ENCODE measurements at regions not wholly inside any gene's neighbourhood (a gene's known extent, or its start where the extent isn't known, plus 50 kb on each side); places are given as distances from the start of the nearest gene placed in this dataset.

DNA sequence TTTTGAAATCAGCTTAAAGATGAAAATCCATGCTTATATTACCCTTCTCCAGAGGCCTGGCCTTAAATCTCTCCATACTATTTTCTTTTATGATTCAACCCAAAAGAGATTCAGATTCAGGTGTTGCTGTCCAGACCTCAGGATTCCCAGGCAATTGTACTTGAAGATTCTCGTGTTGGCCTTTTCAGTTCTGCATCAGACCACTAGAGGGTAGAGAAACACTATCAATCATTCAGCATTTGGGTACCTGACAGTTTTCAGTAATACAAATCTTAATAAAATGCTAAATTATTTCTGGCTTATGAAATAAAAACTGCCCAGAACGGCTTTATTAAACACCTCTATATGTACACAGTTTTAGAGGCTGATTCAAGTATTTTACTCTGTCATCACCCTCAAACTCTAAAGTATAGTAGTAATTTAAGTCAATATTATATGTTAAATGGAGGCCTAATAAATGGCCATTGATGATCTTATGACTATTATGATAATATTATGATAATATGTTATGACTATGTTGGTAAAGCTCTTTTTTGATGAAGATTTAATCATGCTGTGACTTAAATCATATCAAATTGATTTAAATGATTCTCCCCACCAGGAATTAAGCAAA lies 301.1 kb downstream of the DUSP6 start:
- no peaks in the 10 kb centered on the region for H3K4me1 ChIP-seq
- ATAC-seq: peak; percentile 62
- H3K36me3 ChIP-seq: no peaks in the 10 kb centered on the region
- no peak overlapping the region for H3K4me3 ChIP-seq
- TF ChIP-seq POLR2AphosphoS5 (IDR thresholded peaks at IDR 0.05): no peak
- TF ChIP-seq, protein P1, sequence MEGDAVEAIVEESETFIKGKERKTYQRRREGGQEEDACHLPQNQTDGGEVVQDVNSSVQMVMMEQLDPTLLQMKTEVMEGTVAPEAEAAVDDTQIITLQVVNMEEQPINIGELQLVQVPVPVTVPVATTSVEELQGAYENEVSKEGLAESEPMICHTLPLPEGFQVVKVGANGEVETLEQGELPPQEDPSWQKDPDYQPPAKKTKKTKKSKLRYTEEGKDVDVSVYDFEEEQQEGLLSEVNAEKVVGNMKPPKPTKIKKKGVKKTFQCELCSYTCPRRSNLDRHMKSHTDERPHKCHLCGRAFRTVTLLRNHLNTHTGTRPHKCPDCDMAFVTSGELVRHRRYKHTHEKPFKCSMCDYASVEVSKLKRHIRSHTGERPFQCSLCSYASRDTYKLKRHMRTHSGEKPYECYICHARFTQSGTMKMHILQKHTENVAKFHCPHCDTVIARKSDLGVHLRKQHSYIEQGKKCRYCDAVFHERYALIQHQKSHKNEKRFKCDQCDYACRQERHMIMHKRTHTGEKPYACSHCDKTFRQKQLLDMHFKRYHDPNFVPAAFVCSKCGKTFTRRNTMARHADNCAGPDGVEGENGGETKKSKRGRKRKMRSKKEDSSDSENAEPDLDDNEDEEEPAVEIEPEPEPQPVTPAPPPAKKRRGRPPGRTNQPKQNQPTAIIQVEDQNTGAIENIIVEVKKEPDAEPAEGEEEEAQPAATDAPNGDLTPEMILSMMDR (IDR thresholded peaks at IDR 0.05): peak; percentile 88 to 98 (median 96)
- WGBS, 2 donors (ENCODE audit: low coverage in 1 of 2): 0% methylated on average over 1 to 2 of the region's 2 CpGs
- H3K27me3 ChIP-seq: no peaks in the 10 kb centered on the region
- no peaks in the 10 kb centered on the region for H3K9me3 ChIP-seq
- H3K27ac ChIP-seq: no peak overlapping the region

DNA sequence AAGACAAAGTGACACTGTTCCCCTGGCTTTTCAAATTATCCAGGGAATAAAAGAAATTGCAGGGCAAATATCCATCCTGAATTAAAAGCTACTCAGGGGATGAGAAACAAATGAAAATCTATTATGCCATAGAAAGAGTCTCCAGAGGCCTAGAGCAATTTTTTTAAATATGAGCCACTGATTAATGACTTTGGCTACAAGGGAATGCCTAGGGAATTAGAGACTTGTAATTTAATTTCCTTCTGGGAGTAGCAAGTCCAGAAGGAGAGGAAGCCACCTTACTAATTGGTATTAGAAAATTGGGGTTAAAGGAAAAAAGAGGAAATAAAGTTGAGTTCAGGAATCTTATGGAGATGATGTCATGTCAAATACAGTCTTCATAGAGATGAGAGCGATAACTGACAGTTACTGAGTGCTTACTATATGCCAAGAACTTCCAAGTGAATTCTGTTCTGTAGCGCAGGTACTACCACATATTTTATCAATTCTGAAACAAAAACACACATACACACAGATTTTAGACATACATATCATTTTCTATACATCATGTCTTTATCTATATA lies 304.4 kb downstream of the DUSP6 start:
- Histone ChIP-seq H3K9me3 (no peaks in the 10 kb centered on the region), H3K27ac (no peak overlapping the region), H3K4me3 (no peak overlapping the region), H3K36me3 (no peaks in the 10 kb centered on the region), H3K4me1 (no peaks in the 10 kb centered on the region), H3K27me3 (no peaks in the 10 kb centered on the region)
- no peak for TF ChIP-seq POLR2A (IDR thresholded peaks at IDR 0.05)
- TF ChIP-seq, protein P1 (IDR thresholded peaks at IDR 0.05): no peak
- TF ChIP-seq POLR2AphosphoS5 (IDR thresholded peaks at IDR 0.05): no peak
- no peak for TF ChIP-seq EP300 (IDR thresholded peaks at IDR 0.05)
- ATAC-seq: no peak
- WGBS, 2 donors (ENCODE audit: low coverage in 1 of 2): 92 to 100% methylated on average over 2 of the region's 2 CpGs

DNA sequence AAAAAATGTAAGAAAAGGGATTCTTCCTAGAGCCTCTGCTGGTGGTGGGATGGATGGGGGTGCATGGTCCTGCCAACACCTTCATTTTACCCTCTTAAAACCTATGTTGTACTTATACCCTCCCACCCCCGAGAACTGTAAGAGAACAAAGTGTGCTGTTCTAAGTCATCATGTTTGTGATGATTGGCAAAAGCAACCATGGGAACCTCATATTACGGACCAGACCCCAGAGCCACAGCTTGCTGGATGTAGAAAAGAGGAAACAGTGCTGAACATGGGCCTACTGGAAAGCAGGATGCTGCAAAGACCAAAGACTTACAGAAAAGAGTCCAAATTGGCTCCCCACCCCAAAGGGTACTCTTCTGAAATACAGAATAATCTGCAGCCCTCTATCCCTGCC lies 311.2 kb downstream of the DUSP6 start:
- Histone ChIP-seq H3K4me1 (no peaks in the 10 kb centered on the region), H3K27ac (no peak overlapping the region), H3K9me3 (no peaks in the 10 kb centered on the region), H3K27me3 (no peaks in the 10 kb centered on the region), H3K36me3 (no peaks in the 10 kb centered on the region), H3K4me3 (no peak overlapping the region)
- no peak for ATAC-seq
- no peak for TF ChIP-seq POLR2AphosphoS5 (IDR thresholded peaks at IDR 0.05)
- TF ChIP-seq POLR2A (IDR thresholded peaks at IDR 0.05): no peak
- TF ChIP-seq, protein P1 (IDR thresholded peaks at IDR 0.05): no peak
- no peak for TF ChIP-seq EP300 (IDR thresholded peaks at IDR 0.05)
- whole genome bisulfite sequencing, 2 donors (ENCODE audit: low coverage in 1 of 2): 93 to 100% methylated on average over 2 of the region's 2 CpGs

GRCh38 chr12:89040146-89040964 lies 311.9 kb downstream of the DUSP6 start:
- WGBS, 2 donors (ENCODE audit: low coverage in 1 of 2): 75 to 87% methylated on average over 3 to 6 of the region's 10 CpGs
- TF ChIP-seq, protein P1 (IDR thresholded peaks at IDR 0.05): no peak
- TF ChIP-seq POLR2A (IDR thresholded peaks at IDR 0.05) (no peak), EP300 (IDR thresholded peaks at IDR 0.05) (no peak), POLR2AphosphoS5 (IDR thresholded peaks at IDR 0.05) (no peak)
- Histone ChIP-seq H3K27me3 (no peaks in the 10 kb centered on the region), H3K9me3 (no peaks in the 10 kb centered on the region), H3K36me3 (no peaks in the 10 kb centered on the region), H3K4me3 (no peak overlapping the region), H3K27ac (no peak overlapping the region), H3K4me1 (no peaks in the 10 kb centered on the region)
- no peak for ATAC-seq

All from gastroesophageal sphincter (tissue), 4 donors.